PC-9 (cell line): ENCODE measurements at regions not wholly inside any gene's neighbourhood (a gene's known extent, or its start where the extent isn't known, plus 50 kb on each side); places are given as distances from the start of the nearest gene placed in this dataset.

Experiments
- BruUV-seq: library from RNA; stranded (reverse); fragments of 400-500 nt; replicated peaks from 2 replicates; lab custom pipeline; 2021; lab: Mats Ljungman, UMichigan
- CTCF ChIA-PET: fragments of 300-600 bp; sonication (Branson Sonifier 250); formaldehyde crosslinking; loops from one replicate; lab custom pipeline; 2022; ENCODE audit warnings: antibody characterized with exemption; lab: Charles Lee
- POLR2A ChIA-PET: fragments of 300-600 bp; sonication (Branson Sonifier 250); formaldehyde crosslinking; loops from one replicate; lab custom pipeline; 2022; ENCODE audit warnings: antibody characterized with exemption; ENCODE audit not compliant: unreplicated experiment; lab: Charles Lee
- DNase-seq, 2 experiments: peaks; one replicate each; pipeline versions ENCODE4 v3.0.0 to v3.0.0-alpha.2; 2015 to 2022; ENCODE audit warnings: mixed read lengths in 1 of 2
- H2AFZ ChIP-seq: fragments of 200-600 bp; sonication (generic); 2 replicates; pipeline ENCODE4 v1.8.1; 2017; ENCODE audit warnings: antibody characterized with exemption
- H3F3A ChIP-seq: fragments of 200-600 bp; sonication (generic); 2 replicates; pipeline ENCODE4 v1.8.1; 2017; ENCODE audit warnings: antibody characterized with exemption, mild to moderate bottlenecking, low read depth; ENCODE audit not compliant: insufficient read depth
- H3K27ac ChIP-seq: fragments of 200-600 bp; sonication (generic); 2 replicates; pipeline ENCODE4 v1.6.1; 2016; ENCODE audit warnings: mixed run types
- H3K27me3 ChIP-seq: fragments of 200-600 bp; sonication (generic); 2 replicates; pipeline ENCODE4 v1.6.1; 2016; ENCODE audit warnings: low read depth, mixed run types; ENCODE audit not compliant: insufficient read depth
- H3K36me3 ChIP-seq: fragments of 200-600 bp; sonication (generic); 2 replicates; pipeline ENCODE4 v1.6.1; 2016; ENCODE audit warnings: low read depth, mixed run types
- H3K4me1 ChIP-seq: fragments of 200-600 bp; sonication (generic); replicated peaks from 2 replicates; pipeline ENCODE4 v1.6.1; 2016; ENCODE audit warnings: mixed run types; ENCODE audit not compliant: insufficient read depth
- H3K4me2 ChIP-seq: fragments of 200-600 bp; sonication (generic); 2 replicates; pipeline ENCODE4 v1.6.1; 2017; ENCODE audit warnings: mixed run types
- H3K4me3 ChIP-seq: fragments of 200-600 bp; sonication (generic); 2 replicates; pipeline ENCODE4 v1.6.1; 2016; ENCODE audit warnings: mixed run types
- H3K79me2 ChIP-seq: fragments of 200-600 bp; sonication (generic); 2 replicates; pipeline ENCODE4 v1.6.1; 2017; ENCODE audit warnings: low read depth, mixed run types
- H3K9me2 ChIP-seq: fragments of 200-600 bp; sonication (generic); 2 replicates; pipeline ENCODE4 v1.8.1; 2017; ENCODE audit warnings: mild to moderate bottlenecking; ENCODE audit not compliant: insufficient read depth
- H3K9me3 ChIP-seq: fragments of 200-600 bp; sonication (generic); 2 replicates; pipeline ENCODE4 v1.8.1; 2016; ENCODE audit warnings: low read depth; ENCODE audit not compliant: insufficient read depth
- H4K20me1 ChIP-seq: fragments of 200-600 bp; sonication (generic); 2 replicates; pipeline ENCODE4 v1.8.1; 2017; ENCODE audit not compliant: insufficient read depth
- CTCF ChIP-seq: fragments of 200-600 bp; sonication (generic); conservative IDR thresholded peaks from 2 replicates; pipeline ENCODE4 v1.6.1; 2017; ENCODE audit warnings: mixed run types, antibody characterized with exemption, mild to moderate bottlenecking, moderate library complexity
- EZH2 ChIP-seq: fragments of 200-600 bp; sonication (generic); IDR thresholded peaks from 2 replicates; pipeline ENCODE4 v1.8.0; 2017; ENCODE audit warnings: antibody characterized with exemption, low read depth
- intact Hi-C: fragments of 100-400 bp; cut with micrococcal nuclease; formaldehyde crosslinking; loops from one replicate; pipeline ENCODE4 v1.10.0; 2022; ENCODE audit not compliant: unreplicated experiment

GRCh38 chr20:21026951-21027350, 79.2 kb downstream of the LINC00237 start:
- Histone ChIP-seq H3K4me3 (no peak overlapping the region), H3K27ac (no peak overlapping the region), H2AFZ (no peak overlapping the region), H3K79me2 (no peaks in the 10 kb centered on the region), H3F3A (no peaks in the 10 kb centered on the region), H3K9me3 (no peaks in the 10 kb centered on the region), H4K20me1 (no peaks in the 10 kb centered on the region), H3K4me2 (no peak overlapping the region), H3K9me2 (no peaks in the 10 kb centered on the region), H3K27me3 (peaks cover 46% of the 10 kb centered on the region), H3K36me3 (no peaks in the 10 kb centered on the region), H3K4me1 (no peaks in the 10 kb centered on the region)
- ChIA-PET CTCF (no interaction called here), POLR2A (no interaction called here)
- TF ChIP-seq CTCF (no peak), EZH2 (no peak)
- intact Hi-C loops = no loop called here
- BruUV-seq = no TSS peak
- no peak for DNase-seq

GRCh38 chr20:21024420-21024819, 81.7 kb downstream of the LINC00237 start:
- DNase-seq = no peak
- H3K79me2 ChIP-seq = no peaks in the 10 kb centered on the region
- H3F3A ChIP-seq = no peaks in the 10 kb centered on the region
- peaks cover 70% of the 10 kb centered on the region for H3K27me3 ChIP-seq
- no peak overlapping the region for H3K4me3 ChIP-seq
- H2AFZ ChIP-seq = no peak overlapping the region
- intact Hi-C loops = no loop called here
- no peaks in the 10 kb centered on the region for H3K9me3 ChIP-seq
- H4K20me1 ChIP-seq = no peaks in the 10 kb centered on the region
- ChIA-PET POLR2A (no interaction called here), CTCF (no interaction called here)
- BruUV-seq = no TSS peak
- no peak overlapping the region for H3K4me2 ChIP-seq
- no peaks in the 10 kb centered on the region for H3K9me2 ChIP-seq
- TF ChIP-seq CTCF (no peak), EZH2 (no peak)
- no peak overlapping the region for H3K27ac ChIP-seq
- H3K4me1 ChIP-seq = no peaks in the 10 kb centered on the region
- H3K36me3 ChIP-seq = no peaks in the 10 kb centered on the region

GRCh38 chr20:21022925-21023324, 83.2 kb downstream of the LINC00237 start:
- Histone ChIP-seq H3K4me1 (no peaks in the 10 kb centered on the region), H3K9me2 (no peaks in the 10 kb centered on the region), H3K27ac (no peak overlapping the region), H3F3A (no peaks in the 10 kb centered on the region), H2AFZ (no peak overlapping the region), H3K79me2 (no peaks in the 10 kb centered on the region), H3K4me3 (no peak overlapping the region), H3K9me3 (no peaks in the 10 kb centered on the region), H3K36me3 (no peaks in the 10 kb centered on the region), H4K20me1 (no peaks in the 10 kb centered on the region), H3K27me3 (peaks cover 85% of the 10 kb centered on the region), H3K4me2 (no peak overlapping the region)
- ChIA-PET CTCF (no interaction called here), POLR2A (no interaction called here)
- intact Hi-C loops = no loop called here
- no peak for DNase-seq
- no TSS peak for BruUV-seq
- no peak for TF ChIP-seq EZH2
- TF ChIP-seq CTCF = no peak
